Cardiac fibroblast (primary cell): ENCODE measurements at regions not wholly inside any gene's neighbourhood (a gene's known extent, or its start where the extent isn't known, plus 50 kb on each side); places are given as distances from the start of the nearest gene placed in this dataset.

ENCODE experiments used
- DNase-seq, 2 donors: peaks; one replicate each; pipeline versions ENCODE4 v3.0.0 to v3.0.0-alpha.2; 2010; ENCODE audit warnings: low read depth in 2 of 2
- H3K4me3 ChIP-seq, 2 donors: replicated peaks in 1 of 2; 1 replicate in 1 of 2; 2 replicates in 1 of 2; pipeline ENCODE4 v1.5.1; 2011; ENCODE audit warnings: low read depth in 2 of 2, low read length in 2 of 2, mild to moderate bottlenecking in 2 of 2, moderate library complexity in 1 of 2
- CTCF ChIP-seq: IDR thresholded peaks from one replicate; pipeline ENCODE4 v1.5.1; 2011; ENCODE audit warnings: low read depth, mild to moderate bottlenecking, low read length, inconsistent platforms

GRCh38 chr12:107437954-107438353, 247.6 kb upstream of the PWP1 start:
- DNase-seq = no peak
- H3K4me3 ChIP-seq = no peak overlapping the region
- TF ChIP-seq CTCF = no peak

GRCh38 chr12:107439026-107439738, 246.4 kb upstream of the PWP1 start:
- TF ChIP-seq CTCF = no peak
- no peak for DNase-seq
- no peak overlapping the region for H3K4me3 ChIP-seq

- no peak for TF ChIP-seq CTCF
- DNase-seq = no peak
- no peak overlapping the region for H3K4me3 ChIP-seq
Measured at GRCh38 chr12:107440606-107441005, 245.0 kb upstream of the PWP1 start.

- no peak overlapping the region for H3K4me3 ChIP-seq
- TF ChIP-seq CTCF = no peak
- peak; percentile 15 to 27 for DNase-seq
Measured at GRCh38 chr12:107441665-107442300, 243.8 kb upstream of the PWP1 start.

GRCh38 chr12:107442326-107442987, 243.1 kb upstream of the PWP1 start:
- H3K4me3 ChIP-seq = no peak overlapping the region
- TF ChIP-seq CTCF = no peak
- DNase-seq = no peak

- TF ChIP-seq CTCF = no peak
- DNase-seq = no peak
- H3K4me3 ChIP-seq = no peak overlapping the region
Measured at GRCh38 chr12:107443320-107444090, 242.1 kb upstream of the PWP1 start.
